Upper lobe of left lung (tissue), 4 donors: ENCODE measurements at regions not wholly inside any gene's neighbourhood (a gene's known extent, or its start where the extent isn't known, plus 50 kb on each side); places are given as distances from the start of the nearest gene placed in this dataset.

Experiments
- EP300 ChIP-seq, 4 donors: sonication (generic); formaldehyde crosslinking; IDR thresholded peaks; one replicate each; pipeline ENCODE4 v1.5.1; 2017; ENCODE audit warnings: antibody characterized with exemption in 4 of 4, control low read depth in 2 of 4
- POLR2A ChIP-seq, 4 donors: fragments of 450-650 bp; IDR thresholded peaks; one replicate each; pipeline ENCODE4 v1.5.1; 2016 to 2017; ENCODE audit warnings: antibody characterized with exemption in 4 of 4, mild to moderate bottlenecking in 2 of 4
- TF ChIP-seq, protein P1 (sequence below), 6 experiments: fragments of 450-650 bp in 4 of 6; fragments of 200-600 bp in 2 of 6; sonication (generic) in 2 of 6; IDR thresholded peaks; one replicate each; pipeline ENCODE4 v1.5.1; 2016 to 2019; ENCODE audit warnings: antibody characterized with exemption in 6 of 6

DNA sequence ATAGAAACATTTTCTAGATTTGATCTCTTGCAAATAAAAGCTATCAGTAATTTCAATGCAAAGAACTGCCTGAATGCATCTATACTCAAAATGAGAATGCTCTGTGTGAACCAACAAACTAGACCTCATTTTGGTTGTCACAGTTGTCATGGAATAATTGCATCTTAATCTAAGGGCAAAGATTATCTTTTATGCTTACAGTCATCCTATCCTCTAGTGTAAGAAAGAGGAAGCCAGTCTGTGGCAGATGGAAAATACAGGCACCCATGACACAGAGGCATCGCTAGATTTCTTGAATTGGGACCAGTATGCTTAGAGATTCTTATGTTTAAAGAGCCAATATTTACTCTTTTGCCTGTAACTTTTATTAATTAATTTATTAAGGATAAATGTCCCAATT is 95.0 kb downstream of the MACIR start:
- TF ChIP-seq, protein P1, sequence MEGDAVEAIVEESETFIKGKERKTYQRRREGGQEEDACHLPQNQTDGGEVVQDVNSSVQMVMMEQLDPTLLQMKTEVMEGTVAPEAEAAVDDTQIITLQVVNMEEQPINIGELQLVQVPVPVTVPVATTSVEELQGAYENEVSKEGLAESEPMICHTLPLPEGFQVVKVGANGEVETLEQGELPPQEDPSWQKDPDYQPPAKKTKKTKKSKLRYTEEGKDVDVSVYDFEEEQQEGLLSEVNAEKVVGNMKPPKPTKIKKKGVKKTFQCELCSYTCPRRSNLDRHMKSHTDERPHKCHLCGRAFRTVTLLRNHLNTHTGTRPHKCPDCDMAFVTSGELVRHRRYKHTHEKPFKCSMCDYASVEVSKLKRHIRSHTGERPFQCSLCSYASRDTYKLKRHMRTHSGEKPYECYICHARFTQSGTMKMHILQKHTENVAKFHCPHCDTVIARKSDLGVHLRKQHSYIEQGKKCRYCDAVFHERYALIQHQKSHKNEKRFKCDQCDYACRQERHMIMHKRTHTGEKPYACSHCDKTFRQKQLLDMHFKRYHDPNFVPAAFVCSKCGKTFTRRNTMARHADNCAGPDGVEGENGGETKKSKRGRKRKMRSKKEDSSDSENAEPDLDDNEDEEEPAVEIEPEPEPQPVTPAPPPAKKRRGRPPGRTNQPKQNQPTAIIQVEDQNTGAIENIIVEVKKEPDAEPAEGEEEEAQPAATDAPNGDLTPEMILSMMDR (IDR thresholded peaks at IDR 0.05) = no peak
- no peak for TF ChIP-seq EP300 (IDR thresholded peaks at IDR 0.05)
- TF ChIP-seq POLR2A (IDR thresholded peaks at IDR 0.05) = no peak
